ENCODE measurements at regions not wholly inside any gene's neighbourhood (a gene's known extent, or its start where the extent isn't known, plus 50 kb on each side); places are given as distances from the start of the nearest gene placed in this dataset.

GRCh38 chr2:38509947-38510326, 92.8 kb downstream of the HNRNPLL start:
- DNase-seq (ENCODE audit: low read depth): no peak

GRCh38 chr2:38509314-38509946, 93.3 kb downstream of the HNRNPLL start:
- DNase-seq (ENCODE audit: low read depth): no peak

- peak; percentile 80 for DNase-seq (ENCODE audit: low read depth)
Measured at GRCh38 chr2:38508311-38509039, 94.3 kb downstream of the HNRNPLL start.

DNA sequence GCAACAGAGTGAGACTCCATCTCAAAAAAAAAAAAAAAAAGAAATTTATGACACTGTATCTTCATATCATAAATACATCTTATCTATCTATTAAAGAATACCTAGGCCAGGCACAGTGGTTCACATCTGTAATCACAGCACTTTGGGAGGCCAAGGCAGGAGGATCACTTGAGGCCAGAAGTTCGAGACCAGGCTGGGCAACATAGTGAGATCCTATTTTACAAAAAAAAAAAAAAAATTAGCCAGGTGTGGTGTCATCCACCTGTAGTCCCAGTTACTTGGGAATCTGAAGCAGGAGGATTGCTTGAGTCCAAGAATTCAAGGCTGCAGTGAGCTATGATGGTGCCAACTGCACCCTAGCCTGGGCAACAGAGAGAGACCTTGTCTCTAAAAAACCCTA, 95.0 kb downstream of the HNRNPLL start:
- DNase-seq (ENCODE audit: low read depth): no peak

- DNase-seq (ENCODE audit: low read depth): peak; percentile 65
Measured at GRCh38 chr2:38505779-38506178, 96.9 kb downstream of the HNRNPLL start.

- DNase-seq (ENCODE audit: low read depth): no peak
Measured at GRCh38 chr2:38504169-38504568, 98.6 kb downstream of the HNRNPLL start.

- no peak for DNase-seq (ENCODE audit: low read depth)
Measured at GRCh38 chr2:38502107-38502506, 100.6 kb downstream of the HNRNPLL start.

DNA sequence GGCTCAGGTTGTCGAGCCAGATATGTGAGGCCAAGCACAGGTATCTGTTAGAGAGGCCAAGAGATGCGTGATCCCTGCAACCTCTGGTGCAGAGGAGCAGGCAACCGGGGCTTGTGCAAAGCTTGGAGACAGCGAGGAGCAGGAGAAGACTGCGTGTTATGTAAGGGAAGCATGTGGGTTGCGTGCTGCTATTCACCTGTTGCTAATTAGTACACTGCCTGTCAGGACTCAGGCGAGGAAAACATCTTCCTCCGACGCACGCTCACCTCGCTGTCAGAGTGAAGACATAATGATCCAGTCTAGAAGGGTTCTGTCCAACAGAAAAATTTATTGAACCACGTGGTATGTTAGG, 102.5 kb downstream of the HNRNPLL start:
- DNase-seq (ENCODE audit: low read depth): no peak

GRCh38 chr2:38499548-38500282, 103.0 kb downstream of the HNRNPLL start:
- DNase-seq (ENCODE audit: low read depth): no peak

DNA sequence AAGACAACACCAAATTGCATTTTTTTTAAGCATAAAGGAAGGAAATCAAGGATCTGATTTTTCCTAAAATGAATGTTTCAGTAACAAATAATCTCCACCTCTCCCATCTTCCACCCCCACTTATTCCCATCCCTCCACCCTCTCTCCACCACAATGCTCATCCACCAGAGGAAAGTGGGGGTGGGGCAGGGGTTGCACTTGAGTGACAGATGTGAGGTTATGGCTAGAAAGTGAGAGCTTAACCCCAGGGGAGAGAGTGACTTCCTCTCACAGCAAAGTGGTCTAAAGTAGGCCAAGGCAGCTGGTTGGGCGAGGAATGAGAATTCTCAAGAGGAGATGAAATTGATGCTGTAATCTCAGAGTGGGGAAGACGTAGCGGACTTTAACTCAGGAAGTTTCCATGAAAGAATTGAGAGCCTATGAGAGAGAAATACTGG, 104.7 kb downstream of the HNRNPLL start:
- DNase-seq (ENCODE audit: low read depth): no peak

DNA sequence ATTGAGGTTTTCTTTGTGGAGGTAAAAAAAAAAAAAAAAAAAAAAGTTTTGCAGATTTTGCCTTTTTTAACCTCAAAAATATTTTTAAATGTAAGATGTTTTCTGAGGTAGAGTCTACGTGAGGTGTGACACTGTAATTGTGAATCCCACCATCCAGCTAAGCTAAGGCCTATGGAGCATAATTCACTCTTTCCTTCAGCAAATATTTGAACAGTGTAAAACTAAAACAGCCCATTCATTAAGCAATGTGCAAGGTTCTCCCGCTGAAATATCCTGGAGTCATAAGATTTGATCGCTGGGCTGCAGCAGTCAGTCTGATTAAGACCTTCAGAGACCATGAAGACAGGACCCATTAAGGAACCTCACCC, 105.1 kb downstream of the HNRNPLL start:
- DNase-seq (ENCODE audit: low read depth): no peak

DNA sequence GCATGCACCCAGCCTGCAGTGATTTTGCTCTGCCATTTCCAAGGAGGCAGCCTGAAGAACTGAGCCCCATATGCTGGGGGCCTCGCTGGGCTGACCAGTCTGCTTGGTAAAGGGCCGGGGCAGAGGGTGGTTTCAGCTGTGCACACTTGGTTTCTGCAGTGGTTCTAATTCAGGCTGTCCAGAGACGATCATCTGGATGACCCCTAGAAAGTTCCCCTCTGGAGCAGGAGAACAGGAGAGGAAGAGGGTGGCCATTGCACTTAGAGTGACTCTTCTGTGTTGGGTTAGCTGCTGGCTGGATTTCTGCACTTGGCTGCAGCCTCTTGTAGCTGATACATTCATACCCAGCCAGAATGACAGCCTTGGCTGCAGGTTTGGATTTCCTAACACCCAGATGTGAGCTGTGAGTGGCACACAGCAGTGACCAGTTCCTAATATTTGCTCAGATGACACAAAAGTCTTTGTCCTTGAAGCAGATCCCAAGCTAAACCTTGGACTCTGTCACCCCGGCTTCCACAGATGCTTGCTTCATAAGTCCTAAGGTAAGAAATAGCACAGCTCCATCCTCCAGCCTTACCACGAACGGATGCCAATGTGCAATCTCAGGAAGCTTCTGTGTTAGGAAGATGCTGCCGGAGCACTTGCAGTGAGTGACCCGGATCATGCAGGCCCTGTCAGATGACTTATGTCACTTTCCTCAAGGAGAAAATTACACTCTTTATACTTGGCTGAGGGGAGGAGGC, 105.6 kb downstream of the HNRNPLL start:
- no peak for DNase-seq (ENCODE audit: low read depth)

DNA sequence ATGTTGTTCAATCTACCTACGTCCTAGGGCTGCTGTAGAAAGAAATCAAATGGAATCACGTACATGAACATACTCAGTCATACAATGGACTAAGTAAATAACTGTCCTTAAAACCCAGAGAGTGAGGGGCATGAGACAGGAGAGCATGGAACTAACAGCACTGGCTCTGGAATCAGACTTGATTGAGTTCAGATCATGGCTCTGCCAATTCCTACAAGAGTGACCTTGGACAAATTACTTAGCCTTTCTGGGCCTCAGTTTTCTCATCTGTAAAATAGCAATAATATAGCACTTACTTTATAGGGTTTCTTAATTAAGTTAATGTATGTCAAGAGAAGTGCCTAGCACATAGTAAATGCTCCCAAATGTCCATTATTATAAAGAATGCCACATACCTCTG, 106.8 kb downstream of the HNRNPLL start:
- no peak for DNase-seq (ENCODE audit: low read depth)

DNA sequence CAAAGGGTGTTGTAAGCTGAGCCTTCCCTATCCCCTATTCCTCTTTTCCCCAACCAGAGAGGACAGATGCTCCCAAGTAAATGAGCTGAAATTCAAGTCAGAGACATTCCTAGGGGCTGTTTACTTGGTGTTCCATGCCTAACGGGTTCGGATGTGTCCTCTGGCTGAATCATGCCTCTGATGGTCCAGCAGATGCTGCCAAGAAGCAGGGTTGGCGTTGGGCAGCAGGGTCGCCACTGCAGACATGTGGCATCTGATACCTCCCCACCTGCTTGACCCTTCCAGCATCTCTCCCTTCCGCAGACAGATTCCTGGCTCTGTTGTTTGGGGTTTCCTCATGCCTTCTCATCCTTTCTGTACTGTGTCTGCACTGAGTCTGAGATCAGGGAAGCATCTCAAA, 108.3 kb downstream of the HNRNPLL start:
- no peak for DNase-seq (ENCODE audit: low read depth)

GRCh38 chr2:38492042-38492615, 110.6 kb downstream of the HNRNPLL start:
- DNase-seq (ENCODE audit: low read depth): no peak

- DNase-seq (ENCODE audit: low read depth): no peak
Measured at GRCh38 chr2:38491436-38491835, 111.3 kb downstream of the HNRNPLL start.

DNA sequence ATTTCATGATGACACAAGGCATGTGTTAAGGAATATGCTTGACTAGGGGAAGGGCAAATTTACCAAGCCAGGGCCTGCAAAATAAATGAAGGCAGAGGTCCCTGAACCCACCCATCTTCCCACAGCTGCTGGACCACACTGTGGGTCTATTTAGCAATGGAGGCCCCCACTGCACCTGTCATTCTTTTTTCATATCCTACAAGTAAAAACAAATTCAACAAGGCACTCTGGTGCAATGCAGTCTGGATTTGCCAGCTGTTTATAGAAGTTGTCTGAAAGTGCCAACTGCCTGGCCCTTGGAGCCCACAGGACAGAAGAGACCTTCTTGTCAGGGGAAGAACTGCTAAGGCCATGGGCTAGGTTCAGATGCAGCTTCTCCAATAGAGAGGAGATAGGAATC, 112.8 kb upstream of the ATL2 start:
- no peak for DNase-seq (ENCODE audit: low read depth)

- DNase-seq (ENCODE audit: low read depth): no peak
Measured at GRCh38 chr2:38487852-38488251, 110.8 kb upstream of the ATL2 start.

GRCh38 chr2:38486213-38487026, 109.3 kb upstream of the ATL2 start:
- DNase-seq (ENCODE audit: low read depth): no peak

DNA sequence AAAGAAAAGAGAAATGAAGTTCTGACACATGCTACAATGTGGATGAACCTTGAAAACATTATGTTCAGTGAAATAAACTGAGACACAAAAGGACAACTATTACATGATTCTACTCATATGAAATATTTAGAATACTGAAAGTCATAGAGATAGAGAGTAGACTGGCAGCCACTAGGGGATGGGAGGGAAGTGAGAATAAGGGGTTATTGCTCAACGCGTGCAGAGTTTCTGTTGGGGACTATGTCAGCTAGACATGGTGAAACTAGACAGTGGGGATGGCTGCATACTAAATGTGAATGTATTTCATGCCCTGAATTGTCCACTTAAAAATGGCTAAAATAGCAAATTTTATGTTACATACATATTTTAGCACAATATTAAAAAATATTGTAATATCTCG, 108.7 kb upstream of the ATL2 start:
- no peak for DNase-seq (ENCODE audit: low read depth)

GRCh38 chr2:38484957-38485356, 107.9 kb upstream of the ATL2 start:
- DNase-seq (ENCODE audit: low read depth): no peak

Data from fibroblast of the conjunctiva (primary cell).